Brain microvascular endothelial cell (primary cell): ENCODE measurements at regions not wholly inside any gene's neighbourhood (a gene's known extent, or its start where the extent isn't known, plus 50 kb on each side); places are given as distances from the start of the nearest gene placed in this dataset.

Experiments used
- DNase-seq: peaks from one replicate; pipeline ENCODE4 v3.0.0-alpha.2; 2020
- H3K27ac ChIP-seq: fragments of 250-450 bp; sonication (Bioruptor Pico); 2 replicates; pipeline ENCODE4 v1.5.1; 2020; ENCODE audit warnings: mild to moderate bottlenecking, moderate library complexity
- H3K27me3 ChIP-seq: fragments of 250-450 bp; sonication (Bioruptor Pico); replicated peaks from 2 replicates; pipeline ENCODE4 v1.5.1; 2020; ENCODE audit warnings: mild to moderate bottlenecking
- H3K36me3 ChIP-seq: fragments of 250-450 bp; sonication (Bioruptor Pico); replicated peaks from 2 replicates; pipeline ENCODE4 v1.5.1; 2020; ENCODE audit warnings: mild to moderate bottlenecking
- H3K4me3 ChIP-seq: 2 replicates; pipeline ENCODE4 v1.5.1; 2011; ENCODE audit warnings: low read depth, mild to moderate bottlenecking, control low read depth, low read length, moderate library complexity
- in situ Hi-C: cut with HindIII; loops from 2 replicates; pipeline ENCODE4 v1.10.0; 2017; ENCODE audit warnings: low sequenced_read_pairs, low pct_ligation_motif_present
- TF ChIP-seq, protein P1 (sequence below): IDR thresholded peaks from 2 replicates; pipeline ENCODE4 v1.5.1; 2011; ENCODE audit warnings: low read depth, mild to moderate bottlenecking, moderate library complexity, low read length, control low read depth, inconsistent platforms; ENCODE audit errors: missing control alignments

DNA sequence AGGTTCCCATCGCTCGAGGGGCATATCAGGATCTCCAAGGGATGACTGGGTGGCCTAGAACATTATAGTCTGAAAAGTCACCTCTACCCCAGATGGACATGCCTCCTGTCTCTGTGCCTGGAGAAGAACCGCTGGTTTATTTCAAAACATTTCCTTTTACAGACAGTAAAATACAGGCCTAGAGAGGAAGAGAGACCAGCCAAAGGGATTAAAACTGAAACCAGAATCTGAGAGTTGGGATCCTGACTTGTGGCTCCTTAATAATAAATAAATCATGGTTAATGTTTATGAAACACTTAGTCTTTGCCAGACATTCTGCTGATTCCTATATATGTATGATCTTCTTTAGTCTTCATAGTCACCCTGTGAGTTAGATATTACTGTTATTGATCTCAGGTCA, 153.7 kb downstream of the DDX1 start:
- in situ Hi-C loops, result no loop called here
- Histone ChIP-seq H3K4me3 (no peak overlapping the region), H3K27me3 (no peaks in the 10 kb centered on the region), H3K36me3 (no peaks in the 10 kb centered on the region), H3K27ac (no peak overlapping the region)
- DNase-seq, result no peak
- TF ChIP-seq, protein P1, sequence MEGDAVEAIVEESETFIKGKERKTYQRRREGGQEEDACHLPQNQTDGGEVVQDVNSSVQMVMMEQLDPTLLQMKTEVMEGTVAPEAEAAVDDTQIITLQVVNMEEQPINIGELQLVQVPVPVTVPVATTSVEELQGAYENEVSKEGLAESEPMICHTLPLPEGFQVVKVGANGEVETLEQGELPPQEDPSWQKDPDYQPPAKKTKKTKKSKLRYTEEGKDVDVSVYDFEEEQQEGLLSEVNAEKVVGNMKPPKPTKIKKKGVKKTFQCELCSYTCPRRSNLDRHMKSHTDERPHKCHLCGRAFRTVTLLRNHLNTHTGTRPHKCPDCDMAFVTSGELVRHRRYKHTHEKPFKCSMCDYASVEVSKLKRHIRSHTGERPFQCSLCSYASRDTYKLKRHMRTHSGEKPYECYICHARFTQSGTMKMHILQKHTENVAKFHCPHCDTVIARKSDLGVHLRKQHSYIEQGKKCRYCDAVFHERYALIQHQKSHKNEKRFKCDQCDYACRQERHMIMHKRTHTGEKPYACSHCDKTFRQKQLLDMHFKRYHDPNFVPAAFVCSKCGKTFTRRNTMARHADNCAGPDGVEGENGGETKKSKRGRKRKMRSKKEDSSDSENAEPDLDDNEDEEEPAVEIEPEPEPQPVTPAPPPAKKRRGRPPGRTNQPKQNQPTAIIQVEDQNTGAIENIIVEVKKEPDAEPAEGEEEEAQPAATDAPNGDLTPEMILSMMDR, result no peak

DNA sequence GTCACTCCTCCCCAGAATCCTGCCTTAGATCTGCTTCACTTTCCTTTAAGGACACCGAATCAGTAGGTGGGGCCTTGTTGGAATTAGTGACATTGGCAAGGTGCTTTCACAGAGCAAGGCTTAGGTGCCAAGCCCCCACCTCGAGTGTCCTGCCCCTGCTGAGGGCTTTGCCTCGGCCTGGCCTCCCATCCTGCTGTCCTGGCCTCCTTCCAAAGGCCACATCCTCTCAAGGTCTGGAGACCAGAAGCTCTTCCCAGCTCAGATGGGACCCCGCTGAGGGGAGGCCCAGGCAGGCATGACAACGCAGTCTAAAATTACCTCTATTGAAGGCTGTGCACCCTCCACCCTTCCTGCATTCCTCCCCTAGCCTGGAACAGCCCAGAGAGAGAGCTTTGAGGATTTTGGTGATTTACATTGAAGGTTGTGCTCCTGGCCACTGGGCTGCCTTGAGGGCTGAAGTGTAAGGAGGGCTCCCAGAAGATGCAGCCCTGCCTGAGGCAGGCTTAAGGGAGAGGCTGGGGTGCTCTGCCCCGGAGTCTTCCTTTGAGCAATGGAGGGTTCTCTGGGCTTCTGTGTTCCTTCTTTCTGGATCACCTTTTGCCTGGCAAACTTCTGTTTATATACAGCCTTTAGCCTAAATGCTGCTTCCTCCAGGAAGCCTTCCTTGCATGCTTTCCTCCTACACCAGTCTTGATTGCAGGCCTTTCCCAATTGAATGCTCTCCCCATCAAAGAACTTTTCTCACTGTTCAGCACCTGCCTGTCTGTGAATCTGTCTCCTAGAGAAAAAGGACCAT, 154.4 kb downstream of the DDX1 start:
- H3K27ac ChIP-seq, result no peak overlapping the region
- no peak for DNase-seq
- H3K4me3 ChIP-seq, result no peak overlapping the region
- no peaks in the 10 kb centered on the region for H3K36me3 ChIP-seq
- TF ChIP-seq, protein P1, result no peak
- in situ Hi-C loops, result no loop called here
- H3K27me3 ChIP-seq, result no peaks in the 10 kb centered on the region

DNA sequence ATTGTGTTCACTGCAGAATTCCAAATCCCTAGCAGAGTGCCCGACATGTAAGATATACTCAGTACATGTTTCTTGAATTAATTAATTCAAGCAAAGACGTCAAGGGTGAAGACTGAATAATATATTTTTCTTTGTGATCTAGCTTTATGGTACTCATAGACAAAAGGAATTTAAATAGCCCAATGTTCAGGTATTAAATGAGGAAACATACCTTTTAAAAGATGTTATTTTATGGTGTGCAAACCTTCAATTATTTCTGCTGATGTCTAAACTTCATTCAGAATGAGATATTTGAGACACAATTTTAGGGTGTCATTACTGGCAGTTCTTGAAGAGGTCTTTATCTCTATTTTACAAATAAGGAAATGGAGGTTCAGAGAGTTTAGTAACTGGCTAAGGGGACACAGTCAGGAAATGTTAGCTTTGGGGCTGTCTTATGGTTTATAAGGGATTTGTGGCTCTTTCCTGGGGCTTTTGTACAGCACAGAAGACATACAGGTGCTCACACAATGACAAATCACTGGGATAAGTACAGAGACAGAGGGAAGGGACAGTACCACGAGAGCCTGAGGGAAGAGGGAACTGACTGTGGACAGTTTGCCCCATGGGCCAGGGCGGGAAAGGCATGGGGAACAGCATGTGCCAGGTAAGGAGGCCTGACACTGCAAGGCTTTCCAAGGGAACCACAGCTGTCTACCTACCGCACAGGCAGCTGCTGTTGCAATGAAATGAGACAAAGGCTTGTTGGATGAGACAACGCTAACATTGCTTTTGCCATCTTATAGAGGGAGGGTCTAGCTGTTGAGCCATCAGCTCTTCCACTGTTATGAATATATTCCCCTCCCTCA, 155.3 kb downstream of the DDX1 start:
- Histone ChIP-seq H3K4me3 (no peak overlapping the region), H3K27me3 (no peaks in the 10 kb centered on the region), H3K27ac (no peak overlapping the region), H3K36me3 (no peaks in the 10 kb centered on the region)
- in situ Hi-C loops, result no loop called here
- TF ChIP-seq, protein P1, result no peak
- DNase-seq, result no peak

DNA sequence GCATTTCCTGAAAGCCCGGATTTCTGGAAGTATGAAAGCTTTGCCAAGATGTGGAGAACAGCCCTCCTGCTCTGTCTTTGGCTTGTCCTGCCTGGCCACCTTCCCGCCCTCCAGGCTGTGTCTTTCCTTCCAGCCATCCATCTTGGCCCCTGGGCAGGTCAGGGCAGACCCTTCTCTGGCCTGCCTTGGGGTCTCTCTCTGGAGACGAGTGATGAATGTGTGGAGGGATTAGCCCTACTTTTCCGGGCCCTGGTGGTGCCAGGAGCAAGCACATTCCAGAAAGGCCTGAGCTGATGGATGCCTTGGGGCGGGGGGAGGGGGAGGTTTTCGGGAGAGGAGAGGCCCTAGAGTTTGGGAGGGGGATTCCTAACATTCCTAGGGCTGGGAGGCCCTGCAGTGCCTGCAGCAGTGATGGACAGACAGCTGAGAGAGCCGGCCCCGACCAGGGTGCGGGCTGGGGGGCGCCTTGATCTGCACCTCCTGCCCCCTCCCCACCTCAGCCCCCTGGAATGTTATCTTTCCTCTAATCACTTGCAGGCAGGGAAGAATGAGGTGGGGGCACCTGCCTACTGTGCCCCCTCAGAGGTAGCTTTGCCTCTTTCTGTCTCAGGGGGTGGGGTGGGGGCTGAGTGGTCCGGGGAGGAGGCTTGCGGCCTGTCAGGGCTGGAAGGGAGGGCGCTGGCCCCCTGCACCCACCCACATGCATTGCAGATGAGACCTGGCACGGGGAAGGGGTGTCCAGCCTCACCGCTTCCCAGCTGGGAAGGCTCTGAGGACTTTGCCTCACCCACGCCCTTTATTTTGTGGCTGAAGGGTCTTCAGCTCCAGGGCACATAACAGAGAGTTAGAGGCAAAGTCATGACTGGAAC, 156.2 kb downstream of the DDX1 start:
- no peaks in the 10 kb centered on the region for H3K36me3 ChIP-seq
- no peak overlapping the region for H3K4me3 ChIP-seq
- DNase-seq, result no peak
- in situ Hi-C loops, result no loop called here
- no peak overlapping the region for H3K27ac ChIP-seq
- TF ChIP-seq, protein P1, result no peak
- no peaks in the 10 kb centered on the region for H3K27me3 ChIP-seq

DNA sequence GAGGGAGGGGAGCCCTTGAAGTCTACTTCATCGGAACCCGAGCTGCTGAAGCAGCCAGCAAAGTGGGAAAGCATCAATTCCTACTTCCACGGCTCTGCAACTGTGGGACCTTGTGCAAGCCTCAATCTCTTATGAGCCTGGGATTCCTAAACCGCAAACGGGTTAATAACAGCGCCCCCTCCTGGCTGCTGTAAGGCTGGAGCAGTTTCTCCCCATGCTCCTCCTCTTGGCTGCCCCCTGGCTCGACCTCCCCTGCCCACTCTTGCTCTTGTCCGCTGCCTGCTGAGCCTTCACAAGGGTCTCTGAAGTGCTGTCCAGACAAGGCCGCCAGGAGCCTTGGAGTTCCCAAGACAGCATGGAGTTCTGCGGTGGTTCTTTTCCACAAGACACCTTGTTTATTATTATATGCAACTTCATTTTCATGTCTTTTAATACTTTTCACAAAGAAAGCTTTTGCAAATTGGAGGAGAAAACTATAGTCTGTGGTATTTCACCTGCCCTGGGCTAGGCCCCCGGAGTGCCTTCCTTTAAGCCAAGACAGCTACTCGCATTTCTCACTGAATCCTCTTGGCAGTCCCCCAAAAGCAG, 157.2 kb downstream of the DDX1 start:
- in situ Hi-C loops, result no loop called here
- DNase-seq, result no peak
- H3K36me3 ChIP-seq, result no peaks in the 10 kb centered on the region
- no peak overlapping the region for H3K4me3 ChIP-seq
- TF ChIP-seq, protein P1, result peak; percentile 59
- no peaks in the 10 kb centered on the region for H3K27me3 ChIP-seq
- no peak overlapping the region for H3K27ac ChIP-seq
